CD8-positive, alpha-beta memory T cell (primary cell): ENCODE measurements at regions not wholly inside any gene's neighbourhood (a gene's known extent, or its start where the extent isn't known, plus 50 kb on each side); places are given as distances from the start of the nearest gene placed in this dataset.
A peak's percentile ranks its signal among the peaks of the same experiment; 100 is the strongest.

Experiments
- CTCF ChIA-PET: fragments of 350-600 bp; sonication (Branson Sonifier 250); formaldehyde crosslinking; loops from one replicate; lab custom pipeline; 2021; ENCODE audit warnings: antibody characterized with exemption; lab: Charles Lee
- POLR2A ChIA-PET: fragments of 350-600 bp; sonication (Branson Sonifier 250); formaldehyde crosslinking; loops from one replicate; lab custom pipeline; 2021; ENCODE audit warnings: antibody characterized with exemption; lab: Charles Lee
- DNase-seq, 5 donors: peaks; one replicate each; pipeline versions ENCODE4 v3.0.0 to v3.0.0-alpha.2; 2020 to 2022; ENCODE audit warnings: mixed read lengths in 1 of 5
- H3K27ac ChIP-seq: one replicate; pipeline ENCODE4 v1.7.0; 2013; ENCODE audit warnings: low read depth, mild to moderate bottlenecking, low read length, moderate library complexity
- H3K27me3 ChIP-seq: 2 replicates; pipeline ENCODE4 v1.7.0; 2013; ENCODE audit warnings: low read length, mild to moderate bottlenecking; ENCODE audit not compliant: insufficient read depth, poor library complexity, severe bottlenecking
- H3K36me3 ChIP-seq: 2 replicates; pipeline ENCODE4 v1.7.0; 2013; ENCODE audit warnings: mild to moderate bottlenecking, low read length, moderate library complexity; ENCODE audit not compliant: insufficient read depth
- H3K4me1 ChIP-seq: 2 replicates; pipeline ENCODE4 v1.7.0; 2013; ENCODE audit warnings: mild to moderate bottlenecking, low read length, moderate library complexity; ENCODE audit not compliant: insufficient read depth
- H3K4me3 ChIP-seq: 2 replicates; pipeline ENCODE4 v1.7.0; 2013; ENCODE audit warnings: mild to moderate bottlenecking, low read length
- H3K9me3 ChIP-seq: 2 replicates; pipeline ENCODE4 v1.7.0; 2013; ENCODE audit warnings: mild to moderate bottlenecking, low read length
- H3K27ac Mint-ChIP-seq, 8 donors: one replicate each; pipeline ENCODE4 v1.8.0; 2020 to 2021; ENCODE audit warnings: mixed read lengths in 8 of 8, mild to moderate bottlenecking in 6 of 8, inconsistent platforms in 3 of 8, moderate library complexity in 3 of 8
- H3K27me3 Mint-ChIP-seq, 2 donors: one replicate each; pipeline ENCODE4 v1.8.0; 2020 to 2021; ENCODE audit warnings: mixed read lengths in 2 of 2, mild to moderate bottlenecking in 1 of 2, moderate library complexity in 1 of 2
- H3K36me3 Mint-ChIP-seq, 3 donors: one replicate each; pipeline ENCODE4 v1.8.0; 2020 to 2021; ENCODE audit warnings: mixed read lengths in 3 of 3, inconsistent platforms in 1 of 3, mild to moderate bottlenecking in 1 of 3
- H3K4me1 Mint-ChIP-seq, 3 donors: one replicate each; pipeline ENCODE4 v1.8.0; 2020 to 2021; ENCODE audit warnings: mixed read lengths in 3 of 3, inconsistent platforms in 1 of 3, mild to moderate bottlenecking in 1 of 3
- H3K4me3 Mint-ChIP-seq, 7 donors: one replicate each; pipeline ENCODE4 v1.8.0; 2020 to 2021; ENCODE audit warnings: mixed read lengths in 7 of 7, mild to moderate bottlenecking in 6 of 7, moderate library complexity in 4 of 7, inconsistent platforms in 2 of 7
- H3K9me3 Mint-ChIP-seq, 5 donors: one replicate each; pipeline ENCODE4 v1.8.0; 2020 to 2022; ENCODE audit warnings: mixed read lengths in 5 of 5, mild to moderate bottlenecking in 3 of 5, moderate library complexity in 2 of 5, inconsistent platforms in 1 of 5

- peak overlapping the region in 1 of 8 donors; percentile 78 for H3K27ac Mint-ChIP-seq
- Histone ChIP-seq H3K27me3 (no peaks in the 10 kb centered on the region), H3K36me3 (no peaks in the 10 kb centered on the region), H3K9me3 (no peaks in the 10 kb centered on the region), H3K4me1 (no peaks in the 10 kb centered on the region), H3K27ac (no peak overlapping the region), H3K4me3 (no peak overlapping the region)
- POLR2A ChIA-PET: no interaction called here
- DNase-seq: no peak
- H3K9me3 Mint-ChIP-seq: peaks cover 0 to 3% (median 0%) of the 10 kb centered on the region in 5 donors
- H3K4me3 Mint-ChIP-seq: no peak overlapping the region
- H3K4me1 Mint-ChIP-seq: peaks cover 0 to 10% (median 2%) of the 10 kb centered on the region in 3 donors
- no peaks in the 10 kb centered on the region for H3K36me3 Mint-ChIP-seq
- peaks cover 0 to 3% of the 10 kb centered on the region in 2 donors for H3K27me3 Mint-ChIP-seq
- CTCF ChIA-PET: no interaction called here
Observed at GRCh38 chr6:81818901-81819361, 66.5 kb upstream of the TENT5A start.

- CTCF ChIA-PET: no interaction called here
- H3K27ac Mint-ChIP-seq: no peak overlapping the region
- POLR2A ChIA-PET: no interaction called here
Observed at GRCh38 chr6:81816380-81816779, 63.9 kb upstream of the TENT5A start.

GRCh38 chr6:81814370-81815076 is 62.0 kb upstream of the TENT5A start:
- no peaks in the 10 kb centered on the region for H3K36me3 Mint-ChIP-seq
- ChIA-PET POLR2A (no interaction called here), CTCF (no interaction called here)
- no peak overlapping the region for H3K27ac Mint-ChIP-seq
- Histone ChIP-seq H3K36me3 (no peaks in the 10 kb centered on the region), H3K27ac (no peak overlapping the region), H3K27me3 (no peaks in the 10 kb centered on the region), H3K4me3 (no peak overlapping the region), H3K9me3 (no peaks in the 10 kb centered on the region), H3K4me1 (no peaks in the 10 kb centered on the region)
- peaks cover 3 to 4% of the 10 kb centered on the region in 2 donors for H3K27me3 Mint-ChIP-seq
- H3K4me3 Mint-ChIP-seq: no peak overlapping the region
- no peak for DNase-seq
- H3K9me3 Mint-ChIP-seq: peaks cover 0 to 5% (median 0%) of the 10 kb centered on the region in 5 donors
- H3K4me1 Mint-ChIP-seq: peaks cover 0 to 5% (median 2%) of the 10 kb centered on the region in 3 donors

More at GRCh38 chr6:81816380-81816779, 63.9 kb upstream of the TENT5A start:
- Mint-ChIP-seq H3K4me3 (no peak overlapping the region), H3K27me3 (peaks cover 3 to 4% of the 10 kb centered on the region in 2 donors), H3K9me3 (peaks cover 0 to 5% (median 0%) of the 10 kb centered on the region in 5 donors), H3K36me3 (no peaks in the 10 kb centered on the region), H3K4me1 (peaks cover 0 to 10% (median 5%) of the 10 kb centered on the region in 3 donors)
- DNase-seq: no peak
- Histone ChIP-seq H3K4me1 (no peaks in the 10 kb centered on the region), H3K27ac (no peak overlapping the region), H3K36me3 (no peaks in the 10 kb centered on the region), H3K9me3 (no peaks in the 10 kb centered on the region), H3K27me3 (no peaks in the 10 kb centered on the region), H3K4me3 (no peak overlapping the region)

GRCh38 chr6:81813305-81813704 is 60.8 kb upstream of the TENT5A start:
- H3K4me1 Mint-ChIP-seq: peaks cover 0 to 2% (median 0%) of the 10 kb centered on the region in 3 donors
- no peak for DNase-seq
- Histone ChIP-seq H3K36me3 (no peaks in the 10 kb centered on the region), H3K9me3 (no peaks in the 10 kb centered on the region), H3K27ac (no peak overlapping the region), H3K4me3 (no peak overlapping the region), H3K27me3 (no peaks in the 10 kb centered on the region), H3K4me1 (no peaks in the 10 kb centered on the region)
- peaks cover 0 to 4% (median 0%) of the 10 kb centered on the region in 5 donors for H3K9me3 Mint-ChIP-seq
- H3K4me3 Mint-ChIP-seq: no peak overlapping the region
- ChIA-PET CTCF (no interaction called here), POLR2A (no interaction called here)
- H3K36me3 Mint-ChIP-seq: no peaks in the 10 kb centered on the region
- H3K27ac Mint-ChIP-seq: no peak overlapping the region
- peaks cover 3 to 4% of the 10 kb centered on the region in 2 donors for H3K27me3 Mint-ChIP-seq

GRCh38 chr6:81812401-81812800 is 59.9 kb upstream of the TENT5A start:
- Mint-ChIP-seq H3K27me3 (peaks cover 1 to 4% of the 10 kb centered on the region in 2 donors), H3K4me1 (peaks cover 0 to 2% (median 0%) of the 10 kb centered on the region in 3 donors), H3K36me3 (no peaks in the 10 kb centered on the region), H3K27ac (no peak overlapping the region), H3K9me3 (peaks cover 0 to 2% (median 0%) of the 10 kb centered on the region in 5 donors), H3K4me3 (no peak overlapping the region)
- no peaks in the 10 kb centered on the region for H3K4me1 ChIP-seq
- DNase-seq: no peak
- CTCF ChIA-PET: no interaction called here
- no peaks in the 10 kb centered on the region for H3K27me3 ChIP-seq
- no peaks in the 10 kb centered on the region for H3K36me3 ChIP-seq
- H3K4me3 ChIP-seq: no peak overlapping the region
- no peaks in the 10 kb centered on the region for H3K9me3 ChIP-seq
- POLR2A ChIA-PET: no interaction called here
- H3K27ac ChIP-seq: no peak overlapping the region

GRCh38 chr6:81808851-81809570 is 56.5 kb upstream of the TENT5A start:
- peaks cover 2 to 4% of the 10 kb centered on the region in 2 donors for H3K27me3 Mint-ChIP-seq
- H3K36me3 Mint-ChIP-seq: no peaks in the 10 kb centered on the region
- ChIA-PET CTCF (no interaction called here), POLR2A (no interaction called here)
- Histone ChIP-seq H3K4me1 (no peaks in the 10 kb centered on the region), H3K27ac (no peak overlapping the region), H3K27me3 (no peaks in the 10 kb centered on the region), H3K36me3 (no peaks in the 10 kb centered on the region), H3K9me3 (no peaks in the 10 kb centered on the region), H3K4me3 (no peak overlapping the region)
- peaks cover 0 to 2% (median 0%) of the 10 kb centered on the region in 3 donors for H3K4me1 Mint-ChIP-seq
- no peak overlapping the region for H3K4me3 Mint-ChIP-seq
- peaks cover 0 to 2% (median 0%) of the 10 kb centered on the region in 5 donors for H3K9me3 Mint-ChIP-seq
- H3K27ac Mint-ChIP-seq: no peak overlapping the region
- DNase-seq: no peak

- no peak overlapping the region for H3K4me3 Mint-ChIP-seq
- H3K4me1 Mint-ChIP-seq: no peaks in the 10 kb centered on the region
- peaks cover 0 to 5% (median 0%) of the 10 kb centered on the region in 5 donors for H3K9me3 Mint-ChIP-seq
- Histone ChIP-seq H3K36me3 (no peaks in the 10 kb centered on the region), H3K9me3 (no peaks in the 10 kb centered on the region), H3K4me1 (no peaks in the 10 kb centered on the region), H3K27ac (no peak overlapping the region), H3K4me3 (no peak overlapping the region), H3K27me3 (no peaks in the 10 kb centered on the region)
- no peak overlapping the region for H3K27ac Mint-ChIP-seq
- CTCF ChIA-PET: no interaction called here
- no peaks in the 10 kb centered on the region for H3K36me3 Mint-ChIP-seq
- H3K27me3 Mint-ChIP-seq: peaks cover 0 to 2% of the 10 kb centered on the region in 2 donors
- POLR2A ChIA-PET: no interaction called here
- DNase-seq: no peak
Observed at GRCh38 chr6:81806793-81807565, 54.5 kb upstream of the TENT5A start.
